GM18511 (cell line): ENCODE measurements at regions not wholly inside any gene's neighbourhood (a gene's known extent, or its start where the extent isn't known, plus 50 kb on each side); places are given as distances from the start of the nearest gene placed in this dataset.
"Not testable (repeated sequence)": the region's sequence is repeated elsewhere in the genome, so short reads cannot be mapped to it uniquely, and the experiment has no call there.

Experiments
- ATAC-seq: cut with Tn5 transposase; IDR thresholded peaks from one replicate; pipeline ENCODE4 v1.9.1; 2021; ENCODE audit warnings: mild to moderate bottlenecking, moderate library complexity; ENCODE audit not compliant: unreplicated experiment

- no peak for ATAC-seq
Observed at GRCh38 chr13:107690181-107690580, 525.2 kb downstream of the LIG4 start.

GRCh38 chr13:107685876-107686275 lies 529.5 kb downstream of the LIG4 start:
- no peak for ATAC-seq

GRCh38 chr13:107681600-107681999 lies 533.7 kb downstream of the LIG4 start:
- ATAC-seq: no peak

DNA sequence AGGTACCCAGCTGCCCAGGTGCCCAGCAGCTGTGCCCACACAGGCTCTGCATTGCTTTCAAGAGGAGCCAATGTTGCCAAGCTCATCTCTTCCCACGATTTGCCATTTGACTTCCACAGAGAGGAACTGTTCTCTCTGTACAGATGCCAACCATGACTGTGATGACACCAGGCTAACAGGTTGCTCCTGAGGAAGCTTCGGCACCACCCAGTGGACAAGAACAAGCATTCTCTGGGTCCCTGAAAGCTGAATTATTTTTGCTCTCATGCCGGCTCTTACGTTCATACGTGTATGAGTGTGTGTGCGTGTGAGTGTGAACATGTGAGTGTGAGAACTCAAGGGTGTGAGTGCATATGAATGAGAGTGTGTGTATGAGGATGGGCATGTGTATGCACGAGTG lies 535.2 kb downstream of the LIG4 start:
- ATAC-seq: no peak

- ATAC-seq: no peak
Observed at GRCh38 chr13:107678075-107678689, 537.2 kb downstream of the LIG4 start.

DNA sequence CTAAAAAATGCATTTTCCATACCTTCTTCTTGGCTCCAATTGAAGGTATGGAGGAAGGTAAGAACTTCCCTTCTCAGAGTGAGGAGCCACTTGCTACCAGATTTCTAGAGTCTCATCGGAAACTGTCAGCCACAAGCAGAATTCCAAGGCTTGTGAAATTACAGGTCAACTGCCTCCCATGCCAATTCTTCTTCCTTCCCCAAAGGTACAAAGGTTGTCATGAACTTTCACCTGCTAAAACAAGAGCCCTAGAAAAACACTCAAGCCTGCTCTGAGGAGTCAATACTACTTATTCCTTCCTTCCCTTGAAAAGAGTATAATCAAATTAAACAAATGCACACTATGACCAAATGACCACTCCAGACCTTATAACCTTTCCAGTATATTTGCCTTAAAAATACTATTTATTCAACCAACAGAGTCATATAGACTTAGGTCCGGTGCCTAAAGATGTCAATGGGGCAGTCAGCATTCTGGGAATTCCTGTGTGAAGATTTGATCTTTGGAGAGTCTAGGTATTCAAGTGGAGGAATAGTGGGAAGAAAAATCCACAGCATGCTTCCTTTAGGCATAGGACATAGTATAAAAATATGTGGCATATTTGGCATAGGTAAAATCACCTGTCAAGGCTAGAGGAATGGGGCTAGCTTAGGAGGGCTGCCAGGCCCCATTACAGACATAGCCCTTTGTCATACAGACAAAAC lies 539.3 kb downstream of the LIG4 start:
- ATAC-seq: no peak

DNA sequence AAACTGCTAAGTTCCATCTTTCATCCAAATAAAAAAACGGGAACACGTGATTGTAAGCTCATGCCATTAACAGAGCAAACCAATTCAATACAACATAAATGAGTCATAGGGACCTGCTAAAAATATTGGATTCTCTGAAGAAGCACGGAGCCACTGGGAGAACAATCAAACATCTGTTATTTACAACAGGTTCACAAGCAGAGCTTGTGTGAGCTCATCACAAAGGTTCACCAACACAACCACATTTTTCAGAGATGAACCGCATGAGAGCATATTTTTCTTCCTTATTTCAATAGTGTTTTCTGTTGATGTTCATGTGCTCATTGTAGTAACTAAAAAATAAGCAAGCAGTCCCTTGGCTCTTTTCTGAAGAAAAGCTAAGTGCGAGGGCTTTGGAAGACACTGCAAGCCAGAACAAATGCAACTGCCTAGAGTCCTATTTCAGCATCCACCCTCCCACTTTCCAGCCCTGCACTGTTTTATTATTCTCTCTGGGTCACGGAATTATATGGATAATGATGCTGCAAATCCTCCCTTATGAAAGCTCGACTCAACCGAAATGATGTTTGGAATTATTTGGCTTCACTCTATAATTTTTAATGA lies 545.8 kb downstream of the LIG4 start:
- no peak for ATAC-seq

- no peak for ATAC-seq
Observed at GRCh38 chr13:107665926-107666458, 549.3 kb downstream of the LIG4 start.

DNA sequence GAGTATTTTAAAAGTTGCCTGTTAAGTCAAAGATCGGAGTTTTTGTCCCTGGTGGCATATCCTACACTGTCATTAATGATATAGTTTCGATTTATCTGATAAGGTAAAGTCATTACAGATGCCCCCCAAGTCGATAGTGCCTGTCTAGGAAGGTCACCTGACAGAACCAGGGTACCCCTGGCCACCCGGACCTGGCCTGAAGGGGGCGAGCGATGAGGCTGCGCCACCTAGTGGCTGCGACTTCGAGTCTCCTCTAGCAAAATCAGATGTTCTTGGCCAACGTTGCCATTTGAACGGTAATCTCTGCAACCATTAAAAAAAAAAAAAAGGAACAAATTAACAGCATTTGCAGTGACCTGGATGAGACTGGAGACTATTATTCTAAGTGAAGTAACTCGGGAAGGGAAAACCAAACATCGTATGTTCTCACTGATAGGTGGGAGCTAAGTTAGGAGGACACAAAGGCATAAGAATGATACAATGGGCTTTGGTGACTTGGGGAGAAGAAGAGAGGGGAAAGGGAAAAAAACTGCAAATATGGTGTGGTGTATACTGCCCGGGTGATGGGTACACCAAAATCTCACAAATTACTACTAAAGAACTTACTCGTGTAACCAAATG lies 565.1 kb downstream of the LIG4 start:
- ATAC-seq: peak; percentile 72

- no peak for ATAC-seq
Observed at GRCh38 chr13:107649079-107649478, 566.3 kb downstream of the LIG4 start.

- ATAC-seq: no peak
Observed at GRCh38 chr13:107644136-107644535, 571.2 kb downstream of the LIG4 start.

DNA sequence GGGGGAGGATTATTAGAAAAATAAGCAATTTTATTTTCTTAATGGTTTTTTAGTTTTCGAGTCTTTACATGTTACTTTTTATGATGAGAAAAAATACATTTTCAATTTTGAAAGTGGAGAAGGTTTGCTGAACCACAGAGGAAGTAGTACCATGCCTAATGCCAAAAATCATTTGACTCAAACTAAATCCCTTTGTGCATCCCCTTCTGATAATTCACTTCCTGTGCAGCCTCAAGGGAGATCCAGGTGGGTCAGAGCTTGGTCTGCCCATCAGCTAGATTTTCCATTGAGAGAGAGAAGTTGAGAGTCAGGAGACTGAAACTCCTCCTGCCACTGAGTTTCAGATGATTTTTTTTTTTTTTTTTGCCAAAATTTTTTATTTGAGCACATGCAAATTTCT lies 571.7 kb downstream of the LIG4 start:
- ATAC-seq: no peak

DNA sequence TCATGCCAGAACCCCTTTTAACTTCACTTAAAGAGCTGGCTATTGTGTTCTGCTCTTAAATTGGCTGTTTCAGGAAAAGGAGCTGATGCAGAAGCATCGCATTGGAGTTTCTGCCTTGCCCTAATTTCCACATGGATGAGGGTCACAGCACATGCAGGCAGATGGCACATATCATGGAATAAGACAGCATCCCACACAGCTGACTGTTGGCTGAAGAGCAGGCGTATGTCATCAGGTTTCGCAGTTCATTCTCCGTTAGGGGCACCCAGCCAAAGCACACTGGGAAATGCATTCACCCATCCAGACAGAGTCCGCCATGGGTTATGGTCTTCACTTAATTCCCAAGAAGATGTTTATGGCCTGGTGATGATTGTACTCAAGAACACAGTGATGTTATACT lies 572.5 kb downstream of the LIG4 start:
- no peak for ATAC-seq

DNA sequence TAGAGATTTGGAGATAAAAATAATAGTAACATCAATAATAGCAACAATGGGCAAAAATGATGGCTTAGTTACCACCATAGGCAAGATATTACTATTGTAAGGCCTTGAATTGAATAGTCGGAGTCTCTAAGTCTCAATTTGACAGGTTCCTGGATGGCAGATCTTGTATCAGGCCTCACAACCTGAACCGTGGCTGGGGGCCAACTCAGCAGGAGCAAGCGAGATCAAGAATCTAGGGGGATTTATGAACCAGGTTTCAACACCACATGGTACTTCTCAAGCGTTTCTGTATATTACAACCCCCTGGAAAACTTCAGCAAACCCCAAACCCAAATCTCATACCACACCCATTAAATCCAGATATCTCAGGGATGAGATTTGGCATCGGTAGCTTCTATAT lies 573.8 kb downstream of the LIG4 start:
- no peak for ATAC-seq

- ATAC-seq: no peak
Observed at GRCh38 chr13:107625648-107626047, 589.7 kb downstream of the LIG4 start.

- no peak for ATAC-seq
Observed at GRCh38 chr13:107617527-107617926, 597.8 kb downstream of the LIG4 start.

DNA sequence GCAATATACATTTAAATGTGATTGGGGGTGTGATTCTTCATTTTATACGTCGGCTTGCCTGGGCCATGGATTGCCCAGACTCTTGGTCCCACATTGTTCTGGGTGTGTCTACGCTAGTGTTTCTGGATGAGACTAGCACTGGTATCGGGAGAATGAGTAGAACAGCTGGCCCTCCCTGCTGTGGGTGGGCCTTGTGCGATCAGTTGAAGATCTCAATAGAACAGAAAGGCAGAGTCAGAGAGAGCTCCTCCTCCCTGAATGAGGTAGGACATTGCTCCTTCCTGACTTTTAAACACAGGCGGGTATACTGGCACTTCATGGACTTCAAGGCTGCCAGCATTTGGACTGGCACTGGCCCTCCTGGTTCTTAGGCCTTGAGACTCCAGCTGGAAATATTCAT lies 603.0 kb downstream of the LIG4 start:
- ATAC-seq: no peak

DNA sequence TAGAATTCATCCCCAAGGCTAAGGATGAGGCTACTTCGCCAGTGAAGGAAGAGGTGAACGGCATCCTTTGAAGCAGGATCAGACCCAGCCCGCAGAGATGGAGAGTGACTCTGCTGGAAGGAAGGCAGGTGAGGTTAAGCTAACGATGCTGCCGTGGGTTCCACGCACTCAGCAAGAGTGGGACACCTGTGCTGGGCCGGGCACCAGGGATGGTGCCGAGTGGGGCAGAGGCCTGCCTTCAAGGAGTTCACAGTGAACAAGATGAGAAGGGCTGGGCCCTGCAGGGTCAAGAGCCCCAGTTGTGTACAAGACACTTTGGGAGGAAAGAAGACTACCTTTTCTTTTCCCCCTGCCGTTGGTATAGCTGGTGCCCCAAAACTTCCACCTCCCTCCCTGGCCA lies 606.6 kb downstream of the LIG4 start:
- no peak for ATAC-seq

DNA sequence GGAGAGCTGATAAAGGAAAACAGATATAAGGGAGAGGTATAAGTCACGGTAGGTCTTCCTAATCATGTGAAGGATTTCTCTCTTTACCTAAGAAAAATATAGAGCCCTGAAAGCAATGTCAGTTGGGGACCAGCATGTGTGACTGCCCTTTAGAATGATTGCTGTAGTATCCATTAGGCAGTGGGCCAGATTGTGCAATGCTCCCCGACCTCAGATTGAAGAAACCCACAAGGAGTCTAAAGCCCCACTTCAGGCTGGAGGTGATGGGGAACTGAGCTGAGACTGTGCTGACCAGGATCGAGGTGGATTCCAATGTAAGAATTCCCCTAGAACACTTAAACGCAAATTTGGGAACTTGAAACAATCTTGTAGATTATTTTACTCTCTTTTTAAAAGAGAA lies 614.4 kb downstream of the LIG4 start:
- no peak for ATAC-seq

DNA sequence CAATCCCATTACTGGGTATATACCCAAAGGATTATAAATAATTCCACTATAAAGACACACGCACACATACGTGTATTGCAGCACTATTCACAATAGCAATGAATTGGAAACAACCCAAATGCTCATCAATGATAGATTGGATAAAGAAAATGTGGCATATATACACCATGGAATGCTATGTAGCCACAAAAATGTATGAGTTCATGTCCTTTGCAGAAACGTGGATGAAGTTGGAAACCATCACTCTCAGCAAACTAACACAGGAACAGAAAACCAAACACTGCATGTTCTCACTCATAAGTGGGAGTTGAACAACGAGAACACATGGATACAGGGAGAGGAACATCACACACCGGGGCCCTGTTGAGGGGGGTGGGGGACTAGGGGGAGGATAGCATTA lies 619.0 kb downstream of the LIG4 start:
- ATAC-seq: not testable (repeated sequence)

DNA sequence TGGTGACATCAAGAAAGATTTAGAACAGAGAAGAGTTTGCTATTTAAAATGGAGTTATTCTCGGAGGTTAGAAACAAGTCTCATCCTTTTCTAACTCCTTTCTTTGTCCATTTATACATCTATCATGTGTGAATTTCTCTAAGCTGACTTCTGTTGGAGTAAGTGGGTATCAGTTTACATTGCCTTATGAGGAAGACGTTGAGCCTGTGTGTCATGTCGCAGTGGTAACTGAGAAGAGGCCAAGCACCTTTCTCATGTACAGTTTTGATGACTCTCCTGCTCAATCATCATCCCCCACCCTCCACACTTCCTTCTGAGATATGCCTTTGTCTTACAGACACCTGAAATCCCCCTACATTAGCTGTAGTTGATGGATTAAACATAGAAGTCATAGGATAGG lies 624.8 kb downstream of the LIG4 start:
- ATAC-seq: no peak

GRCh38 chr13:107587681-107588080 lies 627.7 kb downstream of the LIG4 start:
- ATAC-seq: no peak
